Femur (tissue), 1 donor: ENCODE measurements at regions not wholly inside any gene's neighbourhood (a gene's known extent, or its start where the extent isn't known, plus 50 kb on each side); places are given as distances from the start of the nearest gene placed in this dataset.
"Not testable (repeated sequence)": the region's sequence is repeated elsewhere in the genome, so short reads cannot be mapped to it uniquely, and the experiment has no call there.

Experiments
- DNase-seq: peaks from one replicate; pipeline ENCODE4 v3.0.0-alpha.2; 2017

- no peak for DNase-seq
Measured at GRCh38 chr6:71056656-71057055, 99.8 kb upstream of the B3GAT2 start.

GRCh38 chr6:71066153-71066552 is 109.3 kb upstream of the B3GAT2 start:
- no peak for DNase-seq

DNA sequence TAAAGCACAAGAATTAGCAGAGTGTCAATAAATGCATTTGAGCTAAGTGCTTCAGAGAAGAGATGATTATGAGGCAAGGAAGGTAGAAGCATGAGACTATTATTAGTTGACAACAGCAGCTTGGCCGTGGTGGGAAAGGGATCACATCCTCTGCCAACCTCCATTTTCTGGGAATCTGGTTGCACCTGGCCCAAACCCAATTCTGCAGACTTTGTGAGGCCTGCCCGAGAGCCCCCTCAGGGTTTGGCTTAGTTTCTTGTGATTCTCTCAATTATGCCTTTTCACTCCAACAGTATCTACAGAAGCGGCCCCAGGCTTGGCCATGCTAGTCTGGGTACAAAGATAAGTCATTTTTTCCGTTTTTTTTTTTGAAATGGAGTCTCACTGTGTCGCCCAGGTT is 111.0 kb upstream of the B3GAT2 start:
- DNase-seq = no peak

DNA sequence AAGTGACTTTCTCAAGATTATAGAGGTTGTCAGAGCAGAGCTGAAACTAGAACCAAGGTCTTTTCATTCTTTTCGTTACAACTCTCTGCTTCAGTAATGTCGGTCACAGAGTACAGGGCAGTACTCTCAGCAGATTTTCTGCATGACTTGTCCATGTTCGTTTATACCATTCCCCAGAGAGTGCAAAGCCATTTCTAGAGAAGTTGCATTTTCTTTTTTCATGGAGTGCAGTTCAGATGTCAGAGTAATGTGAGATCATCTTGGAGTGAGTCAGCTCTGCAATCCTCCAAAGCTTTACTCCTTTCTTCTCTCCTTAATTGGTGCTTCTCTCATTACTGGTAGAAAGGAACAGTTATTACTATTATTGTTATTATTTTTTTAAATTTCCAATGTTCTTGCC is 115.6 kb upstream of the B3GAT2 start:
- no peak for DNase-seq

GRCh38 chr6:71077655-71078054 is 120.8 kb upstream of the B3GAT2 start:
- DNase-seq = no peak

- no peak for DNase-seq
Measured at GRCh38 chr6:71079677-71080076, 122.8 kb upstream of the B3GAT2 start.

DNA sequence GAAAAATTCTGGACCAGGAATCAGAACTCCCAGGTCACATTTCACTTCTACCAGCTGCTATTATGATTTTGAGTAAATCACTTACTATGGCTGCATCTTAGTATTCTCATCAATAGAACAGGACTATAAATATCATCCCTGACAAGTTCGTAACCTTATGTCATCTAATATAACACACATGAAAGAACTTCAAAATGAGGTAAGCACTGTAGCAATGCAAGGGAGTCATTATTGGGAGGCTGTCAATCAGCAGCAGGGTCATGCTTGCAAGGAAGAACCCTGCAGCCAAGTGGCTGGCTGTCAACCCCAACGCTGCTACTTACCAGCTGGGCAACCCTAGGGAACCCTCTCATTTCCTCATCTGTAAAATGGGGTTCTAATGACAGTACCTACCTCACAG is 123.3 kb upstream of the B3GAT2 start:
- no peak for DNase-seq

GRCh38 chr6:71080826-71081225 is 124.0 kb upstream of the B3GAT2 start:
- peak; percentile 62 for DNase-seq

- DNase-seq = peak; percentile 25
Measured at GRCh38 chr6:71082033-71082650, 125.3 kb upstream of the B3GAT2 start.

- DNase-seq = no peak
Measured at GRCh38 chr6:71083308-71083820, 126.5 kb upstream of the B3GAT2 start.

- DNase-seq = no peak
Measured at GRCh38 chr6:71088166-71088565, 131.3 kb upstream of the B3GAT2 start.

- DNase-seq = no peak
Measured at GRCh38 chr6:71090217-71090616, 133.4 kb upstream of the B3GAT2 start.

DNA sequence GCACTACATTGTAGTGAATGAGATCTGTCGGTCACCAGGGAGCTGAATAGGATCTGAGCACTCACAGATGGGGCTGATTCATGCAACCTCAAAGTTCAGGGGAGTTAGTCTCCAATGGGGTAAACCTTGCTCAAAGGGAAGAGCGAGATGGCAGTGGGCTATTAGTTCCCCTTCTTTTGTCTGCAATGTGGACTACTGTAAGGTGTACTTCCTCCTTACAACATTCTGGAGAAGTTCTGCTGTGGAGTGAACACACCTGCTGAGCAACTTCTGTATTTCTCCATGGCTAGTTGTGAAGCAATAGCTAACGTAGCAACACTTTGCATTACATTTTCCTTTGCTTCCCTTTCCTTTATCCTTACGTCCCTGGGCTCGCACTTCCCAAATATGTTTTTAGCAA is 134.3 kb upstream of the B3GAT2 start:
- DNase-seq = no peak

- DNase-seq = no peak
Measured at GRCh38 chr6:71091956-71092355, 135.1 kb upstream of the B3GAT2 start.

- not testable (repeated sequence) for DNase-seq
Measured at GRCh38 chr6:71097264-71097663, 140.4 kb upstream of the B3GAT2 start.

DNA sequence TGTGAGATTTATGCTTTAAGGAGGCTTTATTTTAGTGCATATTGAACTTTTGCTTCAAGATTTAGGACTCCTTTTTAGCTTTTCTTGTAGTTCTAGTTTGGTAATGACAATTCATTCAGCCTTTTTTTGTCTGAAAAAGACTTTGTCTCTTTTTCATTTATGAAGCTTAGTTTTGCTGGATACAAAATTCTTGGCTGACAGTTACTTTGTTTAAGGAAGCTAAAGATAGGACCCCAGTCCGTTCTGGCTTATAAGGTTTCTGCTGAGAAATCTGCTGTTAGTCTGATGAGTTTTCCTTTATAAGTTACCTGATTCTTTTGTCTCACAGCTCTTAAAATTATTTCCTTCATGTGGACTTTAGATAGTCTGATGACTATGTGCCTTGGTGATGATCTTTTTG is 142.8 kb upstream of the B3GAT2 start:
- DNase-seq = no peak

DNA sequence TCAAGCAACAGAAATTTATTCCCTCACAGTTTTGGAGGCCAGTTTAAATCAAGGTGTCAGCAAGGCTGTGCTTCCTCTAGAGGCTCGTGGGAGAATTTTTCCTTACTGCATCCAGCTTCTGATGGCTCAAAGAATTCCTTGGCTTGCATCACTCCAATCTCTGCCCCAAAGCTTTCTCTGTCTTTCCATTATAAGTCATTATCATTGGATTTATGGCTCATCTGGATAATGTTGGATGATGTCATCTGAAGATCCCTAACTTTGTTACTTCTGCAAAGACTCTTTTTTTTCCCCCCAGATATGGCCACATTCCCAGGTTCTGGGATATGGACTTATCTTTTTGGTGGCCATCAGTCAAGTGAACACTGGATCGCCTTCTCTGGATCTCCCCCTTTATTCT is 146.3 kb upstream of the B3GAT2 start:
- DNase-seq = no peak

DNA sequence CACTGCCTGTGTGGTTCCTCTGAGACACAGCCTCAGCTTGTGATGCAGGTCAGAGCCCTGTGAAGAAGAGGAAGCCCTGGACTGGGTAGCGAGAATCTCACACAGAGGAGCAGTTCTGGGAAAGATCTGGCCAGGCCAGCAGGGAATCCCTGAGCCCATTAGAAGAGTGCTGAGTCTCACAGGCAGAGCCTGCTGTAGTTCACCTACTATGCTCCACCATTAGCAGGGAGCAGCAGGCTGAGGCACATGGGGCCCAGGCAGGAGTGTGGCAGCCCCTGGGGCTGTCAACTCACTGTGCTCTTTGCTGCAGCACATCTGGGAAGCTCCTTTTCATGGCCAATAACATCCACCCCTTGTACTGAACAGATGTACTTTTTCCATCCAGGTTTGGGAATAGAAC is 146.8 kb upstream of the B3GAT2 start:
- peak; percentile 20 for DNase-seq

- no peak for DNase-seq
Measured at GRCh38 chr6:71106276-71106675, 149.4 kb upstream of the B3GAT2 start.

DNA sequence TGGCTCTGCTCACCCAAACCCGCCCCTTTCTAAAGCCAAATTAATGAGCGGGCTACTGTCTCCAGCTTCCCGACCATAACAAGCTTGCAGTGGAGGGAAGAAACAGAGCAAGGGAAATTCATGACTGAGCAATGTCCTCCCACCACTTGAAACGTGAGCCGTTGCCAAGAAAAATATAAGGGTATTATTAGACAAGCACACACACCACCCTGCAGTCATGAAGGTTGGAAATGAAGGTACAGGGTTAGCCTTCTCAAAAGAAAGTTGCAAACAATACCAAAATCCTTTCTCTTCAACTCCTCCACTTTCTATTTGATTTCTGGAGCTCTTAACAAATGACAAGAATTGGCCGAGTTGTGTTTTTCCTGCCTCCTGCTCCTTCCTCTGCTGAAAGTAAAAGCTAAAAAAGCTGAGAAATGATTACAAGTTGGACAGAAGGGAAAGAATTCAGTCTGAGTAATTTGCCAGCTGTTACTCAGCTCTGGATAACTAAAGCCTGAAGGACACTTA is 151.1 kb upstream of the B3GAT2 start:
- DNase-seq = peak; percentile 58

GRCh38 chr6:71114544-71114943 is 157.7 kb upstream of the B3GAT2 start:
- no peak for DNase-seq

DNA sequence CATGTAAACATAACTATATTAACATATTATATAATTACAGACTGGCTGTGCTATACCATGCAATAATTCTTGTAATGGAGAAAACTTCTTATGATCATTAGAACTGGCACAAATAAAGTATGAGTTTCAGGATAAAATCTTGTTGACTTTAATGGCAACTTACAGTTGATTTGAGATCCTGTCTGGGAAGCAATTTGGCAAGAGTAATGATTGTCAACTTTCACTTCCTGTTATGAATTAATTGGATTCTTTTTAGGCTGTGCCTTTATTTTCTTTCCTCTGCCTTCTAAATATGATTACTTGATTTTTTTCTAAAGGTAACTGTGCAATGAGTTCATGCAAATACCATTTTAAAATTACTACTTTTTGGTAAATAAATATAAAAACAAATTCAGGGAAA is 158.1 kb upstream of the B3GAT2 start:
- DNase-seq = no peak

- no peak for DNase-seq
Measured at GRCh38 chr6:71119560-71119959, 162.7 kb upstream of the B3GAT2 start.

DNA sequence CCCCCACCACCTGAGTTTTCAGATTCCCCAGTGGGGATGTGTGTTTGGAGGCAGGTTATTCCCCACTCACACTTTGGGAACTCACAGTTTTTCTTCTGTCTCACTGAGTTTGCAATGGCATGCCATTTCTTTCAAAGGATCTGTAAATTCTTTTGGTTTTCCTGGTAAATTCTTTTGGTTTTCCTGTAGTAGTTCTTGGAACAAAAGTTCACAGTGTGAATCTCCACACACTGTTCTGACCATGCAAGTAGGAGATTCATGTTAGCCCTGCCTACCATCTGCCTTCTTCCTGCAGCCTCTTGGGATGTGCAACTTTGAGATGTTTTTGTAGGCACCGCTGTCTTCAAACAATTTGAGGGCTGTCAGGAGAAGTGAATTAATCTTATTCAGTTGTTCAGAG is 165.6 kb upstream of the OGFRL1 start:
- DNase-seq = no peak

- DNase-seq = no peak
Measured at GRCh38 chr6:71124340-71124739, 164.3 kb upstream of the OGFRL1 start.
